Lower leg skin (tissue), 3 donors: ENCODE measurements at regions not wholly inside any gene's neighbourhood (a gene's known extent, or its start where the extent isn't known, plus 50 kb on each side); places are given as distances from the start of the nearest gene placed in this dataset.

Experiments used
- POLR2A ChIP-seq, 2 donors: fragments of 450-650 bp; IDR thresholded peaks; one replicate each; pipeline ENCODE4 v1.6.1; 2016 to 2017; ENCODE audit warnings: antibody characterized with exemption in 2 of 2, mild to moderate bottlenecking in 1 of 2, moderate library complexity in 1 of 2
- TF ChIP-seq, protein P1 (sequence below), 3 donors: fragments of 450-650 bp; IDR thresholded peaks; one replicate each; pipeline ENCODE4 v1.5.1; 2016; ENCODE audit warnings: antibody characterized with exemption in 3 of 3, mild to moderate bottlenecking in 3 of 3, moderate library complexity in 2 of 3

DNA sequence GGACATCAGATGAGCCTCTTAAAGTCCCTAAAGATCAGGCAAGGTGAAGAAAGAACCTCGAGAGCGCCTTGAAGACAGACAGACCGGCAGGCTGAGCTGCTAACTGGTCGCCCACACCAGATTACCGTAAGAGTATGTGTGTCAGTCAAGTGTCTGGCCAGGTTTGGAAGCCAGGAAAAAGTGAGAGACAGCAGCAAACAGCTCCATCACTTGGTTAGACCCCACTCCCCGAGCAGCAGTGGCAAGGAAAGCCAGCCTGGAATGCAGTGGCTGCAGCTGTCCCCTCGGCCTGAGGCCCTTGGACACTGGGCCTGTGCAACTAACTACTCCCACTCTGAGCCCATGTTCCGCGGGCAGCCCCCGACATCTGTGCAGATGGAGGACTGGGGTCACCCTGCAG lies 214.1 kb downstream of the DIRAS2 start:
- TF ChIP-seq, protein P1, sequence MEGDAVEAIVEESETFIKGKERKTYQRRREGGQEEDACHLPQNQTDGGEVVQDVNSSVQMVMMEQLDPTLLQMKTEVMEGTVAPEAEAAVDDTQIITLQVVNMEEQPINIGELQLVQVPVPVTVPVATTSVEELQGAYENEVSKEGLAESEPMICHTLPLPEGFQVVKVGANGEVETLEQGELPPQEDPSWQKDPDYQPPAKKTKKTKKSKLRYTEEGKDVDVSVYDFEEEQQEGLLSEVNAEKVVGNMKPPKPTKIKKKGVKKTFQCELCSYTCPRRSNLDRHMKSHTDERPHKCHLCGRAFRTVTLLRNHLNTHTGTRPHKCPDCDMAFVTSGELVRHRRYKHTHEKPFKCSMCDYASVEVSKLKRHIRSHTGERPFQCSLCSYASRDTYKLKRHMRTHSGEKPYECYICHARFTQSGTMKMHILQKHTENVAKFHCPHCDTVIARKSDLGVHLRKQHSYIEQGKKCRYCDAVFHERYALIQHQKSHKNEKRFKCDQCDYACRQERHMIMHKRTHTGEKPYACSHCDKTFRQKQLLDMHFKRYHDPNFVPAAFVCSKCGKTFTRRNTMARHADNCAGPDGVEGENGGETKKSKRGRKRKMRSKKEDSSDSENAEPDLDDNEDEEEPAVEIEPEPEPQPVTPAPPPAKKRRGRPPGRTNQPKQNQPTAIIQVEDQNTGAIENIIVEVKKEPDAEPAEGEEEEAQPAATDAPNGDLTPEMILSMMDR (IDR thresholded peaks at IDR 0.05), result no peak
- TF ChIP-seq POLR2A (IDR thresholded peaks at IDR 0.05), result no peak
